Stimulated activated naive CD8-positive, alpha-beta T cell treated with anti-CD3 and anti-CD28 coated beads, Interleukin-15, Interleukin-2, amounts not matched to agents 100 ng/mL and 50 ng/mL, for 24 hours (primary cell): ENCODE measurements at regions not wholly inside any gene's neighbourhood (a gene's known extent, or its start where the extent isn't known, plus 50 kb on each side); places are given as distances from the start of the nearest gene placed in this dataset.

Experiments used
- H3K27ac Mint-ChIP-seq: one replicate; pipeline ENCODE4 v1.8.0; 2021; ENCODE audit warnings: mild to moderate bottlenecking, mixed read lengths
- H3K27me3 Mint-ChIP-seq: one replicate; pipeline ENCODE4 v1.8.0; 2021; ENCODE audit warnings: mixed read lengths
- H3K36me3 Mint-ChIP-seq: one replicate; pipeline ENCODE4 v1.8.0; 2021; ENCODE audit warnings: low read depth, mixed read lengths
- H3K4me1 Mint-ChIP-seq: one replicate; pipeline ENCODE4 v1.8.0; 2021; ENCODE audit warnings: low read depth, mixed read lengths
- H3K4me3 Mint-ChIP-seq: one replicate; pipeline ENCODE4 v1.8.0; 2021; ENCODE audit warnings: mild to moderate bottlenecking, mixed read lengths
- H3K9me3 Mint-ChIP-seq: one replicate; pipeline ENCODE4 v1.8.0; 2021; ENCODE audit warnings: mixed read lengths

- Mint-ChIP-seq H3K27me3 (peaks cover 21% of the 10 kb centered on the region), H3K36me3 (no peaks in the 10 kb centered on the region)
Observed at GRCh38 chr2:173651891-173652290, 297.2 kb downstream of the CDCA7 start.

GRCh38 chr2:173652311-173652710 is 297.6 kb downstream of the CDCA7 start:
- no peak overlapping the region for H3K27ac Mint-ChIP-seq
- no peaks in the 10 kb centered on the region for H3K9me3 Mint-ChIP-seq
- H3K36me3 Mint-ChIP-seq, result no peaks in the 10 kb centered on the region
- H3K4me1 Mint-ChIP-seq, result no peaks in the 10 kb centered on the region
- H3K27me3 Mint-ChIP-seq, result peaks cover 17% of the 10 kb centered on the region
- no peak overlapping the region for H3K4me3 Mint-ChIP-seq

More at GRCh38 chr2:173651891-173652290, 297.2 kb downstream of the CDCA7 start:
- no peaks in the 10 kb centered on the region for H3K9me3 Mint-ChIP-seq
- no peak overlapping the region for H3K27ac Mint-ChIP-seq
- H3K4me1 Mint-ChIP-seq, result no peaks in the 10 kb centered on the region
- H3K4me3 Mint-ChIP-seq, result no peak overlapping the region

- H3K4me3 Mint-ChIP-seq, result no peak overlapping the region
- no peak overlapping the region for H3K27ac Mint-ChIP-seq
- no peaks in the 10 kb centered on the region for H3K36me3 Mint-ChIP-seq
- H3K9me3 Mint-ChIP-seq, result no peaks in the 10 kb centered on the region
- H3K27me3 Mint-ChIP-seq, result peaks cover 17% of the 10 kb centered on the region
- H3K4me1 Mint-ChIP-seq, result no peaks in the 10 kb centered on the region
Observed at GRCh38 chr2:173652767-173653431, 298.2 kb downstream of the CDCA7 start.

- H3K27me3 Mint-ChIP-seq, result peaks cover 17% of the 10 kb centered on the region
- H3K4me3 Mint-ChIP-seq, result no peak overlapping the region
- no peak overlapping the region for H3K27ac Mint-ChIP-seq
- no peaks in the 10 kb centered on the region for H3K36me3 Mint-ChIP-seq
- no peaks in the 10 kb centered on the region for H3K4me1 Mint-ChIP-seq
- H3K9me3 Mint-ChIP-seq, result no peaks in the 10 kb centered on the region
Observed at GRCh38 chr2:173653432-173653805, 298.7 kb downstream of the CDCA7 start.

- no peaks in the 10 kb centered on the region for H3K36me3 Mint-ChIP-seq
- peaks cover 17% of the 10 kb centered on the region for H3K27me3 Mint-ChIP-seq
- H3K9me3 Mint-ChIP-seq, result no peaks in the 10 kb centered on the region
- no peak overlapping the region for H3K4me3 Mint-ChIP-seq
- no peak overlapping the region for H3K27ac Mint-ChIP-seq
- H3K4me1 Mint-ChIP-seq, result no peaks in the 10 kb centered on the region
Observed at GRCh38 chr2:173654161-173654895, 299.7 kb downstream of the CDCA7 start.

GRCh38 chr2:173654896-173655265 is 300.2 kb downstream of the CDCA7 start:
- Mint-ChIP-seq H3K27ac (no peak overlapping the region), H3K27me3 (peaks cover 17% of the 10 kb centered on the region), H3K4me3 (no peak overlapping the region), H3K4me1 (no peaks in the 10 kb centered on the region), H3K9me3 (no peaks in the 10 kb centered on the region), H3K36me3 (no peaks in the 10 kb centered on the region)

GRCh38 chr2:173656086-173656485 is 301.4 kb downstream of the CDCA7 start:
- Mint-ChIP-seq H3K27me3 (peaks cover 17% of the 10 kb centered on the region), H3K9me3 (no peaks in the 10 kb centered on the region), H3K4me3 (no peak overlapping the region), H3K27ac (no peak overlapping the region), H3K36me3 (no peaks in the 10 kb centered on the region), H3K4me1 (no peaks in the 10 kb centered on the region)

GRCh38 chr2:173657996-173658717 is 303.5 kb downstream of the CDCA7 start:
- Mint-ChIP-seq H3K36me3 (no peaks in the 10 kb centered on the region), H3K9me3 (no peaks in the 10 kb centered on the region), H3K27me3 (peaks cover 16% of the 10 kb centered on the region), H3K4me1 (no peaks in the 10 kb centered on the region), H3K27ac (no peak overlapping the region), H3K4me3 (no peak overlapping the region)

- no peak overlapping the region for H3K27ac Mint-ChIP-seq
- no peak overlapping the region for H3K4me3 Mint-ChIP-seq
- no peaks in the 10 kb centered on the region for H3K4me1 Mint-ChIP-seq
- no peaks in the 10 kb centered on the region for H3K9me3 Mint-ChIP-seq
- H3K27me3 Mint-ChIP-seq, result peaks cover 21% of the 10 kb centered on the region
- no peaks in the 10 kb centered on the region for H3K36me3 Mint-ChIP-seq
Observed at GRCh38 chr2:173658946-173659371, 304.3 kb downstream of the CDCA7 start.

- no peaks in the 10 kb centered on the region for H3K4me1 Mint-ChIP-seq
- no peak overlapping the region for H3K27ac Mint-ChIP-seq
- no peaks in the 10 kb centered on the region for H3K9me3 Mint-ChIP-seq
- H3K27me3 Mint-ChIP-seq, result peaks cover 22% of the 10 kb centered on the region
- no peak overlapping the region for H3K4me3 Mint-ChIP-seq
- no peaks in the 10 kb centered on the region for H3K36me3 Mint-ChIP-seq
Observed at GRCh38 chr2:173659509-173659908, 304.8 kb downstream of the CDCA7 start.

- Mint-ChIP-seq H3K9me3 (no peaks in the 10 kb centered on the region), H3K27me3 (peaks cover 17% of the 10 kb centered on the region)
Observed at GRCh38 chr2:173661586-173661985, 303.6 kb downstream of the SP3 start.

GRCh38 chr2:173663353-173663752 is 301.8 kb downstream of the SP3 start:
- peaks cover 25% of the 10 kb centered on the region for H3K27me3 Mint-ChIP-seq
- H3K27ac Mint-ChIP-seq, result no peak overlapping the region
- no peaks in the 10 kb centered on the region for H3K9me3 Mint-ChIP-seq
- no peak overlapping the region for H3K4me3 Mint-ChIP-seq
- H3K4me1 Mint-ChIP-seq, result no peaks in the 10 kb centered on the region
- H3K36me3 Mint-ChIP-seq, result no peaks in the 10 kb centered on the region

More at GRCh38 chr2:173661586-173661985, 303.6 kb downstream of the SP3 start:
- no peaks in the 10 kb centered on the region for H3K36me3 Mint-ChIP-seq
- H3K4me1 Mint-ChIP-seq, result no peaks in the 10 kb centered on the region
- H3K4me3 Mint-ChIP-seq, result no peak overlapping the region
- H3K27ac Mint-ChIP-seq, result no peak overlapping the region

- H3K9me3 Mint-ChIP-seq, result no peaks in the 10 kb centered on the region
- H3K36me3 Mint-ChIP-seq, result no peaks in the 10 kb centered on the region
- H3K4me3 Mint-ChIP-seq, result no peak overlapping the region
- H3K4me1 Mint-ChIP-seq, result no peaks in the 10 kb centered on the region
- peaks cover 27% of the 10 kb centered on the region for H3K27me3 Mint-ChIP-seq
- H3K27ac Mint-ChIP-seq, result no peak overlapping the region
Observed at GRCh38 chr2:173663835-173664512, 301.2 kb downstream of the SP3 start.

GRCh38 chr2:173664513-173664910 is 300.7 kb downstream of the SP3 start:
- Mint-ChIP-seq H3K9me3 (no peaks in the 10 kb centered on the region), H3K4me3 (no peak overlapping the region), H3K4me1 (no peaks in the 10 kb centered on the region), H3K27me3 (peaks cover 27% of the 10 kb centered on the region), H3K27ac (no peak overlapping the region), H3K36me3 (no peaks in the 10 kb centered on the region)
